Muscle of leg (tissue), 3 donors: ENCODE measurements at regions not wholly inside any gene's neighbourhood (a gene's known extent, or its start where the extent isn't known, plus 50 kb on each side); places are given as distances from the start of the nearest gene placed in this dataset.
"Not testable (repeated sequence)": the region's sequence is repeated elsewhere in the genome, so short reads cannot be mapped to it uniquely, and the experiment has no call there.

Source experiments
- DNase-seq: peaks from one replicate; pipeline ENCODE4 v3.0.0; 2013
- H3K27ac ChIP-seq: one replicate; pipeline ENCODE4 v1.5.1; 2013; ENCODE audit warnings: mild to moderate bottlenecking, low read length, control low read depth
- H3K27me3 ChIP-seq: one replicate; pipeline ENCODE4 v1.6.1; 2013; ENCODE audit warnings: low read length; ENCODE audit not compliant: control insufficient read depth, insufficient read depth
- H3K36me3 ChIP-seq: one replicate; pipeline ENCODE4 v1.6.1; 2013; ENCODE audit warnings: low read length; ENCODE audit not compliant: control insufficient read depth, insufficient read depth
- H3K4me1 ChIP-seq: one replicate; pipeline ENCODE4 v1.6.1; 2013; ENCODE audit warnings: low read length; ENCODE audit not compliant: control insufficient read depth, insufficient read depth
- H3K4me3 ChIP-seq: one replicate; pipeline ENCODE4 v1.5.1; 2013; ENCODE audit warnings: low read length, control low read depth
- H3K9me3 ChIP-seq: replicated peaks from 2 replicates; pipeline ENCODE4 v1.6.1; 2013; ENCODE audit warnings: low read depth, low read length; ENCODE audit not compliant: control insufficient read depth
- WGBS: methylation state at CpG from one replicate; pipeline ENCODE4 v1.1.5; 2013; ENCODE audit warnings: missing lambda C conversion rate; ENCODE audit not compliant: insufficient coverage; 5-methylcytosine and 5-hydroxymethylcytosine counted together

GRCh38 chr4:38409852-38410251 is 254.1 kb upstream of the KLF3 start:
- no peak overlapping the region for H3K4me3 ChIP-seq
- WGBS = no CpG with 5 or more reads among the region's 2 CpGs

GRCh38 chr4:38411092-38411491 is 252.9 kb upstream of the KLF3 start:
- WGBS = 86% methylated on average over 1 of the region's 4 CpGs
- Histone ChIP-seq H3K4me3 (no peak overlapping the region), H3K36me3 (no peaks in the 10 kb centered on the region), H3K27me3 (no peaks in the 10 kb centered on the region), H3K4me1 (peaks cover 5% of the 10 kb centered on the region), H3K9me3 (no peaks in the 10 kb centered on the region), H3K27ac (no peak overlapping the region)
- no peak for DNase-seq

More at GRCh38 chr4:38409852-38410251, 254.1 kb upstream of the KLF3 start:
- Histone ChIP-seq H3K27me3 (no peaks in the 10 kb centered on the region), H3K9me3 (no peaks in the 10 kb centered on the region), H3K4me1 (peaks cover 5% of the 10 kb centered on the region), H3K36me3 (no peaks in the 10 kb centered on the region), H3K27ac (no peak overlapping the region)
- peak; percentile 17 for DNase-seq

GRCh38 chr4:38411981-38412536 is 251.9 kb upstream of the KLF3 start:
- no peak overlapping the region for H3K4me3 ChIP-seq
- H3K4me1 ChIP-seq = peaks cover 5% of the 10 kb centered on the region
- no peaks in the 10 kb centered on the region for H3K9me3 ChIP-seq
- H3K36me3 ChIP-seq = no peaks in the 10 kb centered on the region
- no peaks in the 10 kb centered on the region for H3K27me3 ChIP-seq
- DNase-seq = peak; percentile 60
- no peak overlapping the region for H3K27ac ChIP-seq
- WGBS = 24% methylated on average over 3 of the region's 5 CpGs

- Histone ChIP-seq H3K27ac (no peak overlapping the region), H3K27me3 (no peaks in the 10 kb centered on the region), H3K9me3 (no peaks in the 10 kb centered on the region), H3K4me3 (no peak overlapping the region), H3K4me1 (peaks cover 5% of the 10 kb centered on the region), H3K36me3 (no peaks in the 10 kb centered on the region)
- DNase-seq = no peak
- 80% methylated on average over 1 of the region's 2 CpGs for WGBS
Measured at GRCh38 chr4:38413524-38414341, 250.3 kb upstream of the KLF3 start.

GRCh38 chr4:38414410-38414809 is 249.6 kb upstream of the KLF3 start:
- no peaks in the 10 kb centered on the region for H3K36me3 ChIP-seq
- H3K27ac ChIP-seq = no peak overlapping the region
- no peak for DNase-seq
- H3K4me3 ChIP-seq = no peak overlapping the region
- H3K4me1 ChIP-seq = peaks cover 5% of the 10 kb centered on the region
- no peaks in the 10 kb centered on the region for H3K9me3 ChIP-seq
- no peaks in the 10 kb centered on the region for H3K27me3 ChIP-seq

GRCh38 chr4:38415682-38416081 is 248.3 kb upstream of the KLF3 start:
- Histone ChIP-seq H3K4me1 (peaks cover 2% of the 10 kb centered on the region), H3K9me3 (no peaks in the 10 kb centered on the region), H3K27ac (no peak overlapping the region), H3K36me3 (no peaks in the 10 kb centered on the region), H3K27me3 (no peaks in the 10 kb centered on the region), H3K4me3 (no peak overlapping the region)
- no peak for DNase-seq
- WGBS = 56% methylated on average over 3 of the region's 6 CpGs

GRCh38 chr4:38416450-38417014 is 247.5 kb upstream of the KLF3 start:
- Histone ChIP-seq H3K36me3 (no peaks in the 10 kb centered on the region), H3K4me1 (peaks cover 2% of the 10 kb centered on the region), H3K9me3 (no peaks in the 10 kb centered on the region), H3K27me3 (no peaks in the 10 kb centered on the region), H3K4me3 (no peak overlapping the region), H3K27ac (no peak overlapping the region)
- no peak for DNase-seq
- WGBS = no CpG with 5 or more reads among the region's 1 CpG

GRCh38 chr4:38420254-38420653 is 243.7 kb upstream of the KLF3 start:
- not testable (repeated sequence) for DNase-seq, H3K27ac ChIP-seq, H3K4me3 ChIP-seq, H3K4me1 ChIP-seq, H3K9me3 ChIP-seq, H3K36me3 ChIP-seq, H3K27me3 ChIP-seq
- WGBS = 88% methylated on average over 1 of the region's 4 CpGs

GRCh38 chr4:38422850-38423249 is 241.1 kb upstream of the KLF3 start:
- no peaks in the 10 kb centered on the region for H3K4me1 ChIP-seq
- DNase-seq = no peak
- H3K36me3 ChIP-seq = no peaks in the 10 kb centered on the region
- WGBS = 92% methylated on average over 3 of the region's 4 CpGs
- no peaks in the 10 kb centered on the region for H3K9me3 ChIP-seq
- H3K4me3 ChIP-seq = no peak overlapping the region
- no peaks in the 10 kb centered on the region for H3K27me3 ChIP-seq
- no peak overlapping the region for H3K27ac ChIP-seq

- Histone ChIP-seq H3K4me3 (no peak overlapping the region), H3K27me3 (no peaks in the 10 kb centered on the region), H3K4me1 (no peaks in the 10 kb centered on the region), H3K27ac (no peak overlapping the region), H3K9me3 (no peaks in the 10 kb centered on the region), H3K36me3 (no peaks in the 10 kb centered on the region)
- 76% methylated on average over 5 of the region's 9 CpGs for WGBS
- no peak for DNase-seq
Measured at GRCh38 chr4:38424151-38424871, 239.7 kb upstream of the KLF3 start.
